ENCODE measurements at regions not wholly inside any gene's neighbourhood (a gene's known extent, or its start where the extent isn't known, plus 50 kb on each side); places are given as distances from the start of the nearest gene placed in this dataset.
"Not testable (repeated sequence)": the region's sequence is repeated elsewhere in the genome, so short reads cannot be mapped to it uniquely, and the experiment has no call there.

DNA sequence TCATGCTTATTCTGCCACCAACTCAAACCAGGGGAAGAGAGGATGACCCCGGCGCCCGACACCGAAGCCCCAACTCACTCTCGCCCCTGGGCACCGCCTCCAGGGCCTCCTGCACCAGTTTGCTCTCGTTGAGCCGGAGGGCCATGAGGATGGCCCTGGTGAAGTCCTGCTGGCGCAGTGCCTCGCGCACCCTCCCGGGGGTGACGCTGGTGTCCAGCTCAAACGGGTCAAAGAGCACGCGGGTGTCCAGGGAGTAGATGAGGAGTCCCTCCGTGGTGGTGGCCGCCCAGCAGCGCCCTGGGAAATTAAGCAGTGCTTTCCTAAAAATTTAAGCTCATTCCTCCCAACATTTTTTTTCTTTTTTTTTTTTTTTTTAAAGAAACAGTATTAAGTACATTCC is 5387.6 kb upstream of the TPTE start:
- not testable (repeated sequence) for DNase-seq (ENCODE audit: low spot score)

DNA sequence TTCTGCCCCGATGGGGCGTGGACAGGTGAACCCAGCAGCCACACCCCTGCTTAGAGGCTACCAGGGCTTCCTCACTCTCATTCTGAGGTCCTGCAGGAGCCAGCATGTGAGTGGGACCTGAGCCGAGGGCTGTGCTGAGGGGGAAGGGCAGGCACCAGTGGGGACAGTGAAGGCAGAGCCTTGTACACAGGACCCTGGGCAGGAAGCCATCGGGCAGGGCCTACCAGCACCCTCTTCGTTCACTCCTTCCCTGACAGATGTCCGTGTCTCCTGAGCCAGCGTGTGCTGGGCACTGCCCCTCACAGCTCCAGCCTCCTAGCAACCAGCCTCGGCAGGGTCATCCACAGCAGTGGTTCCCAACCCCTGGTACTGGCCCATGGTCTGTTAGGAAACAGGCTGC is 5385.0 kb upstream of the TPTE start:
- DNase-seq (ENCODE audit: low spot score), result not testable (repeated sequence)

DNA sequence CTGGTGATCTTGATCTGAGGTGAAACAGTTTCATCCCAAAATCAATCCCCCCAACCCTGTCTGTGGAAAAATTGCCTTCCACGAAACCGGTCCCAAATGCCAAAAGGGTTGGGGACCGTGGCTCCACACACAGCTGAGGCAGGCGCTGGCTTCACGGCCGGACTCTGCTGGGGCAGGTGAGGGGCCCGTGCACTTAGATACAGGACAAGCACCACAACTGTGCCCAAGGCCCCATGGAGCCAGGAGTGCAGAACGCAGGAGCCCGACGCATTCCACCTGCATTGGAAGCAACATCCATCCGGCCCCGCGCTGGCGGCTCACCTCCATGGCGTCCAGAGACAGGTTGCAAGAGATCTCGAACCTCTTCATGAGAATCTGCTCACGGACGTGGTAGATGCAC is 5384.4 kb upstream of the TPTE start:
- not testable (repeated sequence) for DNase-seq (ENCODE audit: low spot score)

DNA sequence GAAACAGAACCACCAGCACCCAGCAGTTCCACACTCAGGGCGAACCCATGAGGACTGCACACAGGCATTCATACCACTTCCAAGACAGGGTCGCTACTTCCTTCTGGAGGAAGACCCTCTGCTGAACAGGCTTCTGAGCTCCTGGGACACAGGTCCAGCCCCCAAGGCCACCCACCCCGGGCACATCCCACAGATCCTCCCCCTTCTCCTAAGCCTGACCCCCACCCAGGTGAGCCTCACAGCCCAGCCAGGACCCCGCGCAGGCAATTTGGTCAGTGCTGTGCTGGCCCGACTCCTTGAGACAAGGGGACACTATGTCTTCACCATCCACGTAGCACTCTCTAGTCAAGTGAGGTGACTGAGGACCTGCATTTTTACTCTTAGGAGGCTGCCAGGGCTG is 5382.7 kb upstream of the TPTE start:
- DNase-seq (ENCODE audit: low spot score), result not testable (repeated sequence)

DNA sequence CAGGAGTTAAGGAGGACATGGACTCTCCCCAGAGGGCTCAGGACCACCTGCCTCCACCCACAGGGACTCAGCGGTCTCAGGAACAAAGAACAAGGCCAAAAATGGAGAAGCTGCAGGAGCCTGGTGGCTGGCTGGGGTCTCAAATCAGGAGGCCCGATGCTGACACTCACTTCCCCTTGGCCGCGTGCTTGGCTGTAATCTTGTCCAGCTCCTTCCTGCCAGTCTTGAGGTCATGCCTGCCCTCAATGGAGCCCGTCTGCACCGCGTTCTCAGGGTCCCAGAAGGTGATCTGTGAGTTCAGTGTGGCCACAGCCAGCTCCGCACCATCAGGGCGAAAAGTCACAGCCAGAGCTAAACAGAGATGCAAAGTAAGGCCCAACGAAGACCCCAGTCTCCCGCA is 5381.9 kb upstream of the TPTE start:
- not testable (repeated sequence) for DNase-seq (ENCODE audit: low spot score)

DNA sequence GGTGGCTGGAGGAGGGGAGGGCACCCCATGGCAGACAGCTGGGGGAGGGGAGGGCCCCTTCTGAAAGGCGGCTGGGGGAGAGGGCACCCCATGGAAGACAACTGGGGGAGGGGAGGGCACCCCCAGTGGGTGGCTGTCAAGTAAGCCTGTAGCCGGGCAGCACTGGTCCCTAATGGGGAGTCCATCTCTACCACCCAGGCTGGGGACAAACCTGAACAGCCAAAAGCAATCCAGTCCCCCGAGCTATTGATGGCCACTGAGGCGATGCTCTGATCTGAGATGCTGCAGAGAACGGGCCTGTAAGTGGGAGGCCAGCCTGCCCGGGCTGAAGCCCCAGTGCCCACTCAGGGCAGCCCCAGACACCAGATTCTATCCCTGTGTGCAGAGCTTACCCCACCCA is 5378.4 kb upstream of the TPTE start:
- DNase-seq (ENCODE audit: low spot score), result not testable (repeated sequence)

DNA sequence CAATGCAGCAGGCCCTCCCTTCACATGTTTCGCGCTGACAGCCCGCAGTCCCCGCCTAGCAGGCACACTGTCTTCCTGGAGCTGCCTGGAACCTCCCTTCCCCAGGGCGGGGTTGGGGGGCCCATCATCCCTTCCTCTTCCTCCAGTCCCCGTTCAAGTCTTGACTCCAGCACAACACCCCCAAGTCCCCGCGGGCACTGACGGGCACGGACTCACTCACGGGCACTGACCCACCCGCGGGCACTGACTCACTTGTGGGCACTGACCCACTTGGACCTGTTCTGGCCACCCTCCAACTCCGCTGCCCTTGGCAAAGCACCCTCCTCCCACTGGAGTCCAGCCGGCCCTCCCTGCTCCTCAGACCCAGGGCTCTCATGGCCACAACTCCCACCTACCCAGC is 5376.7 kb upstream of the TPTE start:
- not testable (repeated sequence) for DNase-seq (ENCODE audit: low spot score)

DNA sequence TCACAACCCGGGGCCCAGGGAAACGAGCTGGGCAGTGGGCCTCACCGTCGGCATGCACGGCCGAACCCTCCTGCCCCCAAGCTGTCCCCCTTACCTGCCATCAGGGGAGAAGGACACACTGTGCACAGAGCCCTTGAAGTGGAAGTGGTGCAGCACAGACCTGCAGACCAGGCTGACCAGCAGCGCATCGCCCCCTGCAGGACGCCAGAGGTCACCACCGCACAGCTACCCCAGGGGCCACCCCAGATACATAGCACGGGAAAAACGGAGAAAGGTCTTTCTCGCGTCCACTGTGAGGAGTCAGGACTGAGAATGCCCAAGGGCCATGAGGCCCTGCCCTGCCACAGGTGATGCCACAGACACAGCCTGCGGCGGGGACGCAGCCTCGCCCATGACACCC is 5373.7 kb upstream of the TPTE start:
- not testable (repeated sequence) for DNase-seq (ENCODE audit: low spot score)

DNA sequence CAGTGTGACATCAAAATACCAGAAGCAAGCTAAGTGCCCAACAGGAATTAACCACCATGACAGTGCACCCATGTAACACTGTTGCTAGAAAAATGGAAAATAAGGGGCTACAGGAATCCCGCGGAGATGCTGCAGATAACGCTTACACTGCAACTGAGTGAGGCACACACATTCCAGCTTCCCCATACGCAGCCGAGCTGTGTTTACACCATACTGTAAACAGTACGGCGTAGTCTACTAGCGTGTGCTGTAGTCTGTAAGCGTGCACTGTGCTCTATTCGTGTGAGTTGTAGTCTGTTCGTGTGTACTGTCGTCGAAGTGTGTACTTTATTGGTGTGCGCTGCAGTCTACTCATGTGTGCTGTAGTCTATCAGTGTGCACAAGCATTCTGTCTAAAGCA is 5372.2 kb upstream of the TPTE start:
- DNase-seq (ENCODE audit: low spot score), result not testable (repeated sequence)

DNA sequence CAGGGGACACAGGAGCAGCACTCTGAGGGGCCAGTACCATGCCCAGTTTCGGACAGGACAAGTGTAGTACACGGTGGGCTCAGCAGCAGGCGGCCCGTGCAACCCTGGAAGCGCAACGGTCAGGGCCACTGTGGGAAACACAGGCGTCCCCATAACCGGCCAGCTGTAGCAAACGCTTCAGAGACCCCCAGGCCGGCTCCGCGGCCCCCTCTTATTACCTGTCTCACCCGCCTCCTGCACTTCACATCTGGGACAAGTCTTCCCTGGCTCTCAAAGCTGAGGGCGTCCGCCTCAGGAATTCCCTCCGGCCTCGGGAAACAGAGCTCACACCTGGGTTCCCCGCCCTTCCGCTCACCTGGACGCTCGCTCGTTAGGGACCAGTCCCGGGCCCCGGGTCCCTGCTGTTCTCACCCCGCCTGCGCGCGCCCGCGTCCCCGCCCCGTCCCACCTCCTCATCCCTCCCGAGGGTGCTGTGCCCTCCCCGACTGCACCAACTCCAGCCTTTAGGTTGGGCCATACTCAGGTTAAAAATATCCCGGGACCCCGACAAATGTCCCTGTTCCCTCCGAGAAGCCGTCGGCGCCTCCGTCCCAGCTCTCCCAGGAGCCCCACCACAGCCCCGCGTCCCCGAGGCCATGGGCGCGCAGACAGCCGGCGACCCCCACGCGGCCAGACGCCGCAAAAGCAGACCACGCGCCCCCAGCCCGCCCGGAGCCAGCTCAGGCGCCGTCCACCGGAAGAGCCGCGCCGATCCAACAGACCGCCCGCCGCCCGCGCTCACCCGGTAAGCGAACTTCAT is 5367.3 kb upstream of the TPTE start:
- not testable (repeated sequence) for DNase-seq (ENCODE audit: low spot score)

DNA sequence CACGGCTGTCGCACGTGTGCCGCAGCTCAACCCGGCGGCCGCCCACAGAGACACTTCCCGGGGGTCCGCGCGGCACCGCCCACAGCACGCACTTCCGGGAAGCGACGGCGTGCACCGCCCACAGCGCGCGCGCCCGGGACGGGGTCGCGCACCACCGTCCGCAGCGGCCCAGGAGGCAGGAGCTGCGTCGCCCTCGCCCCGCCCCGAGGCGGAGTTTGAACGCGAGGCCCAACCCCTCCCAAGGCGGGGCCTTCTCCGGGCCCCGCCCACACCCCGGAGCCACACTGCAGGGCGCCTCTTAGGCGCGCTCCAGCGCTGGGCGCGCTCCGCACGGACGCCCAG is 5366.8 kb upstream of the TPTE start:
- peak; percentile 90 for DNase-seq (ENCODE audit: low spot score)

DNA sequence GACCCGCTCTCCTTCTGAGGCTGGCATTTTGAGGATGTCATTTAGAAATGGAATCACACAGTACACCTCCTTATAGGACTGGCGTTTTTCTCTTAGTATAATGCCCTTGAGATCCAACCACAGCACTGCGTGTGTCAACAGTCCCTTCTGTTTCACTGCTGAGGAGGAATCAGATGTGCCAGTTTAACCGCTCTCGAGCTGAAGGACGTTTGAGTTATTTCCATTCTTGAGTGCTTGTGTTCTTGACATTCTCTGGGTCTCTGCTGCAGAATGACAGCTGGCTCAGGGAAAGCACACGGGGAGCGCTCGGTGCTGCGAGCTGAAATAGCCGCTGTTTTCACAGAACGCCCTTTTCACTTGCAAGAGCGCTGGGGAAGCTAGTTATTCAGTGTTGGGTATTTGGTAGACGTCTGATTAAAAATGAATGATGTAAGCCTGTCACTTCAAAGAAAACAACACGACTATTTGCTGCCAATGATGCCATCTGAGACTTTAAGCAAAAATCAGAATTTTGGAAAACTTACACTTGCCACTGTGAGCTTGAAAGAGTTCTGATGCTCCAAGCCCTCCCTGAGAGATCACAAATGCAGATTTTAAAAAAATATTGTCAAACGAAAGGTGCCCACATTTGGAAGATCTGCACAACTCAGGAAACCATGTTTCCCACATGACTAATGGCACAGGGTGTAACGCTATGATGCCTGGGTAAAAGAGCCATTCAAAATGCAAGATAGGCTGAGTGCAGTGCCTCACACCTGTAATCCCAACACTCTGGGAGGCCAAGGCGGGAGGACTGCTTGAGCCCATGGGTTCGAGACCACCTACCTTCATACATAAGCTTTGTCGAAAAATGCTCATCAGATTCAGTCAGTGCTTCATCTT is 5358.4 kb upstream of the TPTE start:
- DNase-seq (ENCODE audit: low spot score), result not testable (repeated sequence)

DNA sequence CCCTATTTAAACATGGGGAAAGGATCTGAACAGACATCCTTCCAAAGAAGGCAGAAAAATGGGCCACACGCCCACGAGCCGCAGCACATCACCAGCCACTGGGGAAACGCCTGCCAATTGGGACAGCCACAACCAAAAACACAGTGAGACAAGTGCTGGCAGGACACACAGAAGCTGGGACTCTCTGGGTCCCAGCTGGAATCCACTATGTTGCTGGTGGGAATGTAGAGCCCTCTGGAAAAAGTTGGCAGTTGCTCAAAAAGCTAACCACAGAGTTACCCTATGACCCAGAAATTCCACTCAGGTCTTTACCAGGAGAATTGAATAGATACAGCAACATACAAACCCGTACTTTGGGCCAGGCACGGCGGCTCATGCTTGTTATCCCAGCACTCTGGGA is 5355.6 kb upstream of the TPTE start:
- not testable (repeated sequence) for DNase-seq (ENCODE audit: low spot score)

Measured in Ammon's horn (tissue), 1 donor.